ENCODE measurements at regions not wholly inside any gene's neighbourhood (a gene's known extent, or its start where the extent isn't known, plus 50 kb on each side); places are given as distances from the start of the nearest gene placed in this dataset.
"Not testable (repeated sequence)": the region's sequence is repeated elsewhere in the genome, so short reads cannot be mapped to it uniquely, and the experiment has no call there.

GRCh38 chr14:106410229-106410628, 883.8 kb downstream of the TMEM121 start:
- not testable (repeated sequence) for TF ChIP-seq EZH2 (IDR thresholded peaks at IDR 0.05); POLR2AphosphoS5 (IDR thresholded peaks at IDR 0.05; ENCODE audit: borderline replicate concordance, low read depth, low read length)

All from SK-N-MC (cell line).